Fibroblast of the aortic adventitia (primary cell): ENCODE measurements at regions not wholly inside any gene's neighbourhood (a gene's known extent, or its start where the extent isn't known, plus 50 kb on each side); places are given as distances from the start of the nearest gene placed in this dataset.

Source experiments
- DNase-seq: peaks from one replicate; pipeline ENCODE4 v3.0.0-alpha.2; 2010; ENCODE audit warnings: low read depth
- H3K4me3 ChIP-seq: 2 replicates; pipeline ENCODE4 v1.5.1; 2011; ENCODE audit warnings: low read depth, mild to moderate bottlenecking, control low read depth, low read length, moderate library complexity
- TF ChIP-seq, protein P1 (sequence below): IDR thresholded peaks from 2 replicates; pipeline ENCODE4 v1.5.1; 2011; ENCODE audit warnings: mild to moderate bottlenecking, low read length, control low read depth, inconsistent platforms; ENCODE audit not compliant: insufficient read depth

DNA sequence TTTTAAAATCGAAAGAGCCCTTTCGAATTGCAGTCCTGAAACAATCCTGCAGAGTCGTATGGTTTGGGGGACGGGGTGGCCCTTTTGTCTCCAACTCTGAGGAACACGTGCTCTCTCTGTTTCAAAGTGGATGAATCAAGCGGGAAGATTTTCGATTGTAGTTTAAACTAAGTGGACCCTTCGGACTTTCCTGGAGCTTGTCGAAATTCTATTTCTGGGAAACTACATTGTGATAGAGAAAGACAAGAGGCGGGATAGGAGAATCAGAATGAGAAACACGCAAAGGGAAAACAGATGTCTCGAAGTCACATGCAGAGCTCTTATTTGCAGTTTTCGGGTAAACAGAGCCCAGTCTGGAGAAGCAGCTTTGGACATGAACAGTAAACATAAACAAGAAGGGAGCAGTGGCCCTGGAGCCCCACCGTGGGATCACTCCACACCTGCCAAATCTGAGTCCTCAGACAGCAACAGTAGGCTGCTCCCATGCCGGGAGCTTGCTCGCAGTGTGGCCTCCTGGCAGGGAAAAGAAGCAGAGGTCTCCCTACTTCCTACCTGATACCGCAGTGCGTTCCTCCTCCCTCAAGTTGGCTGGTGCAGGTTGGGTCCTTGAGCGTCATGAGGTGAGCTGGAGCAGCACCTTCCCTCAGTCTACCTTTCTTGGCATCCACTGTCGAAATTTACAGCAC lies 202.4 kb downstream of the SLC4A3 start:
- DNase-seq, result no peak
- no peak overlapping the region for H3K4me3 ChIP-seq

DNA sequence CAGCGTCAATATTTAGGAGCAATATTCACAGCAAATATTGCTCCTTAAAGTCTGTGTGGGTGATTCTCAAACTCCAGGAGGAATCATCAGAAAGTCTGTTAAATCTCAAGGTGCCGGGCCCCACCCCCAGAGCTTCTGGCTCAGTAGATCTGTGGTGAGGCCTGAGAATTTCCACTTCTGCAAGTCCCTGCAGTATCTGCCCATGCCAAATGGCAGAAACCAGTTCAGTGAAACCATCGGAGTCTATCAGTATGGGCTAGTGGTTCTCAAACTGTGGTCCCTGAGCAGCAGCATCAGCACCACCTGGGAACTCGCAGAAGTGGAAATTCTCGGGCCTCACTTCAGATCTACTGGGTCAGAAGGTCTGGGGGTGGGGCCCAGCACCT lies 202.9 kb downstream of the SLC4A3 start:
- no peak for DNase-seq
- no peak overlapping the region for H3K4me3 ChIP-seq
- TF ChIP-seq, protein P1, sequence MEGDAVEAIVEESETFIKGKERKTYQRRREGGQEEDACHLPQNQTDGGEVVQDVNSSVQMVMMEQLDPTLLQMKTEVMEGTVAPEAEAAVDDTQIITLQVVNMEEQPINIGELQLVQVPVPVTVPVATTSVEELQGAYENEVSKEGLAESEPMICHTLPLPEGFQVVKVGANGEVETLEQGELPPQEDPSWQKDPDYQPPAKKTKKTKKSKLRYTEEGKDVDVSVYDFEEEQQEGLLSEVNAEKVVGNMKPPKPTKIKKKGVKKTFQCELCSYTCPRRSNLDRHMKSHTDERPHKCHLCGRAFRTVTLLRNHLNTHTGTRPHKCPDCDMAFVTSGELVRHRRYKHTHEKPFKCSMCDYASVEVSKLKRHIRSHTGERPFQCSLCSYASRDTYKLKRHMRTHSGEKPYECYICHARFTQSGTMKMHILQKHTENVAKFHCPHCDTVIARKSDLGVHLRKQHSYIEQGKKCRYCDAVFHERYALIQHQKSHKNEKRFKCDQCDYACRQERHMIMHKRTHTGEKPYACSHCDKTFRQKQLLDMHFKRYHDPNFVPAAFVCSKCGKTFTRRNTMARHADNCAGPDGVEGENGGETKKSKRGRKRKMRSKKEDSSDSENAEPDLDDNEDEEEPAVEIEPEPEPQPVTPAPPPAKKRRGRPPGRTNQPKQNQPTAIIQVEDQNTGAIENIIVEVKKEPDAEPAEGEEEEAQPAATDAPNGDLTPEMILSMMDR, result no peak

More for the DNA sequence above, 202.4 kb downstream of the SLC4A3 start:
- TF ChIP-seq, protein P1, result no peak

DNA sequence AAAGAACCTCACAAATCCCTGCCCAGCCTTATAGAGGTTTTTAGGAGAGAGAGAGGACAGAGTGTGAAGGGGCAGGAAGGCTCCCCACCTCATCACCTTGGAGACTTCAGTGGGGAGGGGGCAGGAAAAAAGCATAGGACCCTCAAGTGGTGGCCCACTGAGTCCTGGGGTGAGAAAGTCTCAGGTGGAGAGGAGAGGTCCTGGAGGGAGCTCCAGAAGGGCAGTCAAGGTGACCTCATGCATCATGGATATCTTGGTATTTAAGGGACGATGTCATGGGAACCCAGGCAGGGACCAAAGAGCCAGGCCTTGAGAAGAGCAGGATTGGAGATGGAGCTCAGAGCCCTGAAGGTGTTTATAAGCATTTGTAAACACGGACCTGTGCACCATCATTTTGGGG lies 204.5 kb downstream of the SLC4A3 start:
- no peak overlapping the region for H3K4me3 ChIP-seq
- TF ChIP-seq, protein P1, result no peak
- DNase-seq, result no peak

DNA sequence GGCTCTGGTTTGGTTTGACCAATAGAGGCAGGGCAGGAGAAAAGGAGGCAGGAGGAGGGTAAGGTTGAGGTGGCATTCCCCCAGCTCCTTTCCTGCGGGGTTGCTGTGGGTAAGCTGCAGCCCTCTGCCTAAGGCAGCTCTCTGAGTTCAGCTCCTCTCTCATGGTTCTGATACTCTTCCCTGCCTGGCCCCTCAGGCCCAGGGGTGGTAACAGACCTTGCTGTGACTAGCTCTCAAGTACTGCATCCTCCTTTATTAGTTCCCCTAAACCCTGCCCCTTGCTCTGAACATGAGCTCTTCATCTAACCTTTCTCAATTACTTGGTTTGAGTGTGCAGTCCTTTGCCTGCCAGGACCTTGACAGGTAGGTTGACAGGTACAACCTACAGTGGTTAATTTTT lies 205.5 kb downstream of the SLC4A3 start:
- no peak for DNase-seq
- no peak overlapping the region for H3K4me3 ChIP-seq
- TF ChIP-seq, protein P1, result no peak

DNA sequence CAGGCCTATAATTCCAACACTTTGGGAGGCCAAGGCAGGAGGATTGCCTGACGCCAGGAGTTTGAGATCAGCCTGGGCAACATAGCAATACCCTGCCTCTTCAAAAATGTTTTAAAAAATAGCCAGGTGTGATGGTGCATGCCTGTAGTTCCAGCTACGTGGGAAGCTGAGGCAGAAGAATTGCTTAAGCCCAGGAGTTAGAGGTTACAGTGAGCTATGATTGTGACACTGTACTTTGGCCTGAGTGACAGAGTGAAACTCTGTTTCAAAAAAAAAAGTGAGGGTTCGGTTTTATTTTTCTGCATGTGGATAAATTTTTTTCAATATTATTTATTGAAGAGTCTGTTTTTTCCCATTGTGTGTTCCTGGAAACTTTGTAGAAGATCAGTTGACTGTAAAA lies 208.1 kb downstream of the SLC4A3 start:
- no peak overlapping the region for H3K4me3 ChIP-seq
- TF ChIP-seq, protein P1, result no peak
- DNase-seq, result no peak

DNA sequence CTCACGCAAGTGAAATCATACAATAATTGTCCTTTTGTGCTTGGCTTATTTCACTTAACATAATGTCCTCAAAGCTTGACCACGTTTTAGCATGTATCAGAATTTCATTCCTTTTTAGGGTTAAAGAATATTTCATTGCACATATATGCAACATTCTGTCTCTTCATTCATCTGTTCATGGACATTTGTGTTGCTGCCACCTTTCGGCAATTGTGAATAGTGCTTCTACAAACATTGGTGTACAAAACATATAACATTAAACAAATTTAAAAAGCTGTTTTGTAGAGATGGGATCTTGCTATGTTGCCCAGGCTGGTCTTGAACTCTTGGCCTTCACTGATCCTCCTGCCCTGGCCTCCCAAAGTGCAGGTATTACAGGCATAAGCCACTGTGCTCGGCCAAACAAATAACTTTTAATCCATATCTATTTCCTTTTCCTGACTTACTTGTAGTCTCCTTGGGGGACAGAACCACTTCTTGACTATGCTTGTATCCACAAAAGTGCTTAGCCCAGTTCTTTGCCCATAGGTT lies 209.3 kb downstream of the SLC4A3 start:
- peak; percentile 69 for DNase-seq
- no peak overlapping the region for H3K4me3 ChIP-seq
- TF ChIP-seq, protein P1, result peak; percentile 69
